GM19455 (cell line): ENCODE measurements at regions not wholly inside any gene's neighbourhood (a gene's known extent, or its start where the extent isn't known, plus 50 kb on each side); places are given as distances from the start of the nearest gene placed in this dataset.
A peak's percentile ranks its signal among the peaks of the same experiment; 100 is the strongest.
"Not testable (repeated sequence)": the region's sequence is repeated elsewhere in the genome, so short reads cannot be mapped to it uniquely, and the experiment has no call there.

ENCODE experiments used
- ATAC-seq: cut with Tn5 transposase; IDR thresholded peaks from one replicate; pipeline ENCODE4 v1.9.1; 2021; ENCODE audit not compliant: unreplicated experiment

DNA sequence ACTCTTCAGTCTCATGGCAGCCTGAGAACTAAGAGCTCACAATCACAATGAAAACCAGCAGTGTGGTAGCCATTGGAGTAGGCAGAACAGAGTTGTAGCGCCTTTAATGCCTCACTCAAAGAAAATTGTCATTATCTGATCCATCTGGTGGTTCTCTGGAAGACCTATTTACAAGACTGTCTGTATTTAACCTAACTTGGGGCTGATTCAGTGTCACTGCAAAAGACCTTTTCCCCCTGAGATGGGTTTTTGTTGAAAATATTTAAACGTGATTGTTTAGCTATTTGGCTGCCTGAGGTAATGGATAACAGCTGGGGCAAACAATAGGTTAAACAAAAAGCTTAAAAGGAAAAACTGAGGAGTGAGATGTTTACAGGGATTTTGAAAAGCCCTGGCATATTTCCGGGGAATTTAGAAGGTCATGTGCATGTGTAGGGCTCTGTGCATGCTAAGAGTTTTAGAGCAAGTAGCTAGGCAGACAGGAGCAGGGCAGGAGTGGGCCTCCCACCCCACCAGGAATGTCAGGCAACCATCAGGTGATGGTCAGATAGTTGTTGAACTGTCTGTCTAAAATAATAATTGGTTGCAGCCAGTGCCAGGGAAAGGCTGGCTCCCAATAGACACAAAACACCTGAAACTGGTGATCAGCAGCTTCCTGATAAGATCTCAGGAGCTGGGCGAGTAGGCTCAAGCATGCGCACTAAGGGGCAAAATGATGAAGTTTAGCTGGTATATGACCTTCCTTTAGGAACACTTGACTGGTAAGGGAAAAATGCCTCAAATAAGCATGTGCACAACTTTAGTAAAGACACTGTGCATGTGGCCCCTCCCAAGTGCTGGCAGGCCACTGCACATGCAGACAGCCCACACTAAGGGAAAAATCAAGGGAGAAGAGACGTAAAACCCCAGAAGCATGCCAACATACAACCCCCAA, 70.8 kb upstream of the AKIRIN2 start:
- ATAC-seq, result no peak

DNA sequence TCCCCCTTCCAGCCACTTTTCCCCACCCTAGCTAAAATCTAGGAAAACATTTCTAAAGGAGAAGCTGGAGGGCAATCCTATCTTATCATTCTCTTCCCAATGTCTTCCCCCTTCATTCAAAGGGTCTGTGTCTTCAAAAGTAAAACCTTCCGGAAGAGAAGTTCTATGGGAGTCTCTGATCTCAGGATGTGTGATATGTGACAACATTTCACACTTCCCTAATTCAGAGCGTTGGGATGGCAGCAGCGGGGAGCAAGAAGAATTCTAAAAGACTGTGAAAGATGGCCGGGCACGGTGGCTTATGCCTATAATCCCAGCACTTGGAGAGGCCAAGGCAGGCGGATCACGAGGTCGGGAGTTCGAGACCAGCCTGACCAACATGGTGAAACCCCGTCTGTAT, 65.4 kb upstream of the AKIRIN2 start:
- ATAC-seq, result no peak

GRCh38 chr6:87766211-87766610, 64.2 kb upstream of the AKIRIN2 start:
- ATAC-seq, result no peak

DNA sequence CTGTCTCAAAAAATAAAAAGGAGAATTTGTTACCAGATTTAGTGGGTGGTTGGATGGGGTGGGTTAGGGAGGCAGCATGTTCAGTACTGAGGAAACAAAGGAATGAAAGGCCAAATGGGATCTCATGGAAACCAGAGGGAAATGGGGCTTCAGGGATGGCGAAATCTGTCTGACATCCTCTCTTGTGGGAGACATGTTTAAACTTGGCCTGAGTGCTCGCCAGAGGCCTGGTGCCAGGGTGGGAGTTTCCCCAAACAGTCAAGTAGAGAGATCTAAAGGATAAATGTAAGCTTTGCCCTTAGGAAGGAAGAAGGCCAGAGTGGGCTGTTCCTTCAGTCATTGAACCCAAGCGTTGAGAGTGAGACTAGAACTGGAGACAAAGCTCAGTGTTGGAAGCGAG, 61.9 kb upstream of the AKIRIN2 start:
- ATAC-seq, result no peak

DNA sequence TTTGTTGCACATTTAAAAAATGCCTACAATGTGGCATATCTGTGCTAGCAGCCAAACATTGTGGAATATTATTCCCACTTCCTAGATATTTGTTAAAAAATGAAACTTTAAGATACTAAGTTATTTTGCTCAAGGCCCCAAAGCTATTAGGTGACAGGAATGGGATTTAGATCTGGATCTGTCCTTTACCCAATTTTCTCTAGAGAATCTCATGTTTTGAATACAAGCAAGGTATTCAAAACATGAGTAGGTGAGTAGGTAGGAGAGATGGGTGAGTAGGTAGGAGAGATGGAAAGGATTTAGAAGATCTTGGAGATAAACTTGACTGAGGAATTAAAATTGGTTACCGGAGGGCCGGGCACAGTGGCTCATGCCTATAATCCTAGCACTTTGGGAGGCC, 61.2 kb upstream of the AKIRIN2 start:
- ATAC-seq, result no peak

DNA sequence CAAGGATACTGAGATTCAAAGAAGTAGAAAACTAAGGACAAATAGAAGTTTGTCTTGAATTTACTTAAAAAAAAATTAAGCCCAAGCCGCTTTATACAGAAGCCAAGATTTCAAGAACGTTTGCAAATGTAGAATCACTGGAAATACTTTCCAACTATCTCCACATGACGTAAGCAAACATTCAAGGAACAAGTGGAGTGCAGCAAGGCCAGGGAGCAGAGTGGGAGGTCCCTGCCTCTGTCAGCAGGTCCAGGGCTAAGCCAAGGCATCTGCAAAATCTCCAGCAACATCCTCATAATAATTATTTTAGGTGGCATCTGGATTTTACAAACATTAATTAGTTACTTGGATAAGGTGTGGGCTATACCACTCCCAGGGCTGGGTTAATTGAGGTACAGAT, 60.1 kb upstream of the AKIRIN2 start:
- ATAC-seq, result no peak

DNA sequence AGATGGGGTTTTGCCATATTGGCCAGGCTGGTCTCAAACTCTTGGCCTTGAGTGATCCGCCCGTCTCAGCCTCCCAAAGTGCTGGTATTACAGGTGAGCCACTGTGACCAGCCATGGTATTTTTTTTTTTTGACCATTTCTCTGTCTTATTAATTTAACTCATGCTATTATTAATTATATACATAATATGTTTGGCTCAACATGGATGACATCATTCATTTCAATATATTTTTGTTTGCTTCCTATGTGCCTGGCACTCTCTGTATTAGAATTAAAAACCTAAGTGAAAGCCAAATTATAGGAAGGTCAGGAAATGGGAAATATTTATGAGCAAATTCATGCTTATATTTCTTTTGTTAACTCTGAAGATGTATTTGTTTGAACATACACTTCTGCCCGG, 55.8 kb upstream of the AKIRIN2 start:
- no peak for ATAC-seq

GRCh38 chr6:87756858-87757257, 54.8 kb upstream of the AKIRIN2 start:
- peak; percentile 96 for ATAC-seq

DNA sequence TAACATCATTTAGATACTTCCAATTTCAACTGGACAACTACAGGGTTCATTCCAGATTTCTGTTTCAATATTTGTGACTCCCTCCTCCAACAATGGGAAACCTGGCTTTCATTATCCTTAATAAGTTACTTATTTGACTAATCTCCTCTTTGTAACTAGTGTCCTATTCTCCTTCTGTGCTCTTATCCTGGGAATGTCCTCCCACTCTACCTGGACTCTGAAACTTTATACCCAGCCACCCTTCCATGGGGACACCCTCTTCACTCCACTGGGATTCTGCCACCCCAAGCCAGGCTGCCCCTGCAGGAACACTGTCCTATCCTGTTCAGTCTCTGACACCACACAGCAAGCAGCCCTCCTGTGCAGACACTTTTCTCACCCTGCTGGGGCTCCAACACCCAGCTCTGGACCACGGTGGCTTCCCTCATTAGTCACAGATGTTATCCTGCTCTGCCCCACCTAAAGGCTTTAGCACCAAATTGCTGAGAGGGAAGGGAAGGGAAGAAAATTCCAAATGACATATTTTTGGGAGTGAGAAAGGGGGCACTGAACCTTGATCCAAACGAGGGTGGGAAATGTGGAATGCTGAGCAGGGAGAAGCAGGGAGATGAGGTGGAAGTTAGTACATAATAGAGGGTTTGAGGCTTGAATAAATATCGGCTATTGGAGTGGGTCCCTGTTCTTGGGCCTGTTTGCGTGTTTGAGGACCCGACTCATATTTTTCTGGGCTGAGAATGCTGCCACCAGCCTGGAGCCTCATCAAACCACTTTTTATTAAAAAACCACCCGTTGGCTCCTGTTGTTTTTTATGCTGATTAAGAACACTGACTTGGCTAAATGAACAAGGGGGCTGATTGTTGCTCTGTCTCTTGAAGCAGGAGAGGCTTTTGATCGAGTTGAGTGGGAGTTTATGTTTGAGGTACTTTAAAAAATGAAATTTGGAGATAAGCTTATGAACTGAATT, 54.0 kb upstream of the AKIRIN2 start:
- ATAC-seq, result no peak

- ATAC-seq, result peak; percentile 46
Measured at GRCh38 chr6:87754828-87755227, 52.8 kb upstream of the AKIRIN2 start.

- no peak for ATAC-seq
Measured at GRCh38 chr6:87753131-87753685, 51.2 kb upstream of the AKIRIN2 start.

- not testable (repeated sequence) for ATAC-seq
Measured at GRCh38 chr6:87752503-87752902, 50.5 kb upstream of the AKIRIN2 start.
